SHP77 treated with DMSO at 0.1 percent for 48 hours (cell line): ENCODE measurements at regions not wholly inside any gene's neighbourhood (a gene's known extent, or its start where the extent isn't known, plus 50 kb on each side); places are given as distances from the start of the nearest gene placed in this dataset.
A peak's percentile ranks its signal among the peaks of the same experiment; 100 is the strongest.

Source experiments
- DNase-seq: peaks from one replicate; lab custom pipeline; 2025; lab: John Stamatoyannopoulos, UW

DNA sequence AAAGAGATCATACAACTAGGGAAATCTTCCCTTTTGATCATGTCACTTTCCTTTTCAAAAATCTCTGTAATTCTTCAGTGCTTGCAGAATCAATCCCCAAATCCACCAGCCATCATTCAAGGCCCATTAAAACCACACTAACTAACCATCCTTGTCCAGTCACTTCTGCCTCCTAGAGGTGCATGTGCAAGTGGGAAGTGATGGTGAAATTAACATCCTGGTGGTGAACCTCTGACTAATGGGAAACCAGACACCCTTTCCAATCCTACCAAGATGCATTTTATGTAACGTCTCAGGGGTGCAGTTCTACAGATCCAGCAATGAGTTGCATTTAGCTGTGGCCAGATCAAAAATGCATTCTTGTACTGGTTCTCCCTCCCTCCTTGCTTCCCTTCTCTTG is 341.8 kb downstream of the RAPGEF2 start:
- no peak for DNase-seq

DNA sequence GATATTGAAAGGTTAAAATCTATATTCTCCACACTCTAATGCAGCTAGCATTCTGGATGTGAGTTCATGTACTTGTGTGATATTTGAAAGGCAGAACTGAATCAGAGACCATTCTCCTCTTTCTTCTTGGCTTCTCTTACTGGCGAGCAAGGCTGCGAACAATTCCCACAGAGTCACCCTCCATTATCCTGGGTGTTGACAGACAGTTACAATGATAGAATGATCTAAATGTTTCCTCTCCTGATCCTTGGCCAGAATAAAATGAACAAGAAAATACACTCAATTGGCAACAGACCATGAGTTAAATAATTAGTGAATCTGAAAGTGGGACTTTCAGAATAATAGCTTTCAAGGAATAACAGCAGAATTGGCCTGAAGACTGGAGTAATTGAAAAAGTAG is 342.8 kb downstream of the RAPGEF2 start:
- DNase-seq = no peak

DNA sequence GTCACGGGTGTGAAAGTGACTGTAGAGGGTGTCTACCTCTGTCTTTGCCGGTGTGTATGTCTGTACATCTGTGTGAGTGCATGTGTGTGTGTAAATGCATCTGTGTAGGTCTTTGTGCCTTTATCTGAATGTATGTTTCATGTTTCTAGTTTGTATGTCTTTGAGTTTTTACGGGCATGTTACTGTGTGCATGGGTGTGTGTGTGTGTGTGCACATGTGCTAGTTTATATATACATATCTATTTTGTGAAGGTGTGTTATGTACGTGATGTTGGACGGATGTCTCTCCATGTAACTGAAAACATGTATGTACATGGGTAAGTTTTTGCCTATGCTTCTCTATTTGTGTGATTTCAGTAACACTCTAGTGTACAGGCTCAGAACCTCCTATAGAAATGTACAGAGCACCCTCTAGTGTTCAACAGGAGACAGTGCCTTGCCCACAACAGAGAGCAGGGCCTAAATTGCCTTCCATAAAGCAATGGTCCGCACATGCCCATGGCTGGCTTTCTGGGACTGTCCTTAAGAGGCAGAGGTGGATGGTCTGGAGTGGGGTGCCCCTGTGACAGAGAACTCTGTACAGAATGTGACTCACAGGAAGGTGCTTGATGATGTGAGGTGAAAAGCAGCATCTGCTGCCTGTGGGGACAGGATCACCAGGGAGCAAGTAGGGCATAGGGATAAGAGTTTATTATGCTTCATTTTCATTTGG is 343.5 kb downstream of the RAPGEF2 start:
- DNase-seq = peak; percentile 47

DNA sequence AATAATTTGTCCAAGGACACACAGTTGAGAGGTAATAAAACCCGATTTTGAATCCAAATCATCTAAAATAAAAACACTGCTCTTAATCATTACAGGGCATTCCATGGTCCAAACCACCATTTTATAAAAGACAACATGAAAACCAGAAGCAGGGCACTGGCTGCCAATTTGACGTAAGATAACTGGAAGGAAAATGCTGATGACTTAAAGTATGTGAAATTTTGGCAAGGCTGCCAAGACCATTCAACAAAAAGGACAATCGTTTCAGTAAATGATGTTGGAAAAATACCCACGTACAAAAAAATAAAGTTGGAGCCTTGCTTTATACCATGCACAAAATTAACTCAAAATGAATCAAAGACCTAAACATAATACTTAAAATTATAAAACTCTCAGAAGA is 344.4 kb downstream of the RAPGEF2 start:
- no peak for DNase-seq

DNA sequence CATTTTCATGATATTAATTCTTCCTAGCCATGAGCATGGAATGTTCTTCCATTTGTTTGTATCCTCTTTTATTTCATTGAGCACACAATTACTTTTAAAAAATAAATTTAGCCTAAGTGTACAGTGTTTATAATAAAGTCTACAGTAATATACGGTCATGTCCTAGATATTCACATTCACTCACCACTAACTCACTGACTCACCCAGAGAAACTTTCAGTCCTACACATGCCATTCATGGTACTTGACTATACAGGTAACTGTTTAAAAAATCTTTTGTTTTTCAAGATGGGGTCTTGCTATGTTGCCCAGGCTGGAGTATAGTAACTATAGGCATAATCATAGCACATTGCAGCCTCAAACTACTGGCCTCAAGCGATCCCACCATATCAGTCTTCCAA is 348.1 kb downstream of the RAPGEF2 start:
- DNase-seq = no peak

DNA sequence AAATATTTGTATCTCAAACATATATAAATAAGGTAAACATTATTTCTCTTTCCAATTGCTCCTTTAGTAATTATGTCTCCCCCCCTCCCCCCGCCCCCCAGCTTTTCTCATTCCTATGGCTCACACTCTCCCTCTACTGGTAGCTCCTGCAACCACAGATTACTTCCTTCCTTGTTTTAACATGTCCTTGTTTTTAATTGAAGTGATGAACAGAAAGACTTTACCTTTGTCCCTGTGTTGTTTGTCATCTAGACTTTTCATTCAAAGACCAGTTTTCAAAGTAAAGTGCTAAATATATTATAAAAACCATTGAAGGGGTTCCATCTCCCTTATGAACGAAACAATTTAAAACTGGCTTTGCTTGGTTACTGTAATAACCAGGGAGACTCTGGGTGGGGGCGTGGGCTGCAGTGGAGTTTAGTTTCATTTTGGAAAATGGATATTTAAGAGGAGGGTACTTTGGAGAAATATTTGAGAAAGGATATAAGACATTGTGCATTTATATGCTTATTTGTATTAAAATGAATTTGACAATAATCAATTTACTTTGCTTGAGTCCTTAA is 352.9 kb downstream of the RAPGEF2 start:
- peak; percentile 47 for DNase-seq

DNA sequence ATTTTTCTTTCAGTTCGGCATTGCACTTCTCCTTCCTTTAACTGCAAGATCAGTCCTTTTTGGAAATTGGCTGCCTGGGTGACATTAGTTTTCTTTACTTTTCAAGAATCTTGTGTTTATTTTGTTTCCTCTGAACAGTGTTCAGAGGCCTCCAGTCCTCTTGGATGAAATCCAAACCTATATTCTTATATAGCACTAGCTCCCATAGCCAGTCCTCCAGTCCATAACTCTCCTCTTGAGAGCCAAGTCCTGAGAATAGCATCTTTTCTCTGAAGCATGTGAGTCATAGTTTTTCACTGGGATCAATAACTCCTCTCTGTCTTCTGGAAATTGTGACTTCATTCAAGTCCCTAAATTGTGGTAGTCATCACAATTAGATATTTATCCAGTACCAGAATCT is 357.5 kb downstream of the RAPGEF2 start:
- no peak for DNase-seq

DNA sequence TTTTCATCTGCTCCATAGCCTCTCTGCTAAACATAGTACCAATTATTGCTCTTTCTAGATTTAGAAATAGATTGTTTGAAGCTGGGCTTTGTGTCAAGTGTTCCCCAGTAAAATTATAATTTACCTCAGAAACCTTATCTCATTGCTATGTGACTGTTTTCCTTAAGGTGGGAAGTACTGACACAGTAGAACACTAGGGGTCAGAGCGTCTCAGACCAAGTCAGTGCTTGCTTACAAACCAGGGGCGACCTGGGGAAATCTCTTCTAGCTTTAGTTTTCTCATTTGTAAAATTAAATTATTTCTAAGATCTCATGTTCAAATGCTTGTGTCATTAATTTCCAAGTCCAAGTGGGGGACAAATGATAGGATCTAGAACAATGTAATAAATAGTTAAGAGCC is 360.4 kb downstream of the RAPGEF2 start:
- no peak for DNase-seq

DNA sequence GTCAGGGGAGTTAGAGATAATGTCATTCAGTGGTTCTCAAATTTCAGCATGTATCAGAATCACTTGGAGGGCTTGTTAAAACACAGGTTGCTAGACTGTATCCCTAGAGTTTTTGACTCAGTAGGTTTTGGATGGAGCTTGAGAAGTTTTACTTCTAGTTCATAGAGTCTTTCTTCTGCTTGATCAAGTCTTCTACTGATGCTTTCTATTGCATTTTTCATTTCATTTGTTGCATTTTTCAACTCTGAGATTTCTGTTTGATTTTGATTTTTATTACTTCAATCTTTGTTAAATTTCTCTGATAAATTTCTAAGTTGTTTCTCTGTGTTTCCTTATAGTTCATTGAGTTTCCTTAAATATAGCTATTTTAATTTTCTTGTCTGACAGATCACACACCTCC is 361.4 kb downstream of the RAPGEF2 start:
- no peak for DNase-seq

DNA sequence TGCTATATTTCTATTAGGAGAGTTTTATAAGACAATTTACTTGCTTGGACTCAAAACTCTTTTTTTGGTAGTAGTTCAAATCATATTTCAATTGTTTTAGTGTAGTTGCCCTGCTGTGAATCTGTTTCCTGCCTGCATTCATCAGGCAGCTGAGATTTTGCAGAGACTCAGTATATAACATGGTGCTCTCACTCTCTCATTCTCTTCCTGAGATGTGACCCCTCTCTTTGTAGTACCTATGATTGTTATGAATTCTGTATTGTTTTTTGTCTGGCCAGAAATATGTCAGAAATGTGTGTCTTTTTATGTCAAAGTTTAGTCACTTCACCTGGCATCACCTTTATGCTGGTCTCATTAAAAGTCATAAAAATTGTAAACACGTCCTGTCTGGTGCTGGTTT is 374.0 kb downstream of the RAPGEF2 start:
- DNase-seq = no peak

DNA sequence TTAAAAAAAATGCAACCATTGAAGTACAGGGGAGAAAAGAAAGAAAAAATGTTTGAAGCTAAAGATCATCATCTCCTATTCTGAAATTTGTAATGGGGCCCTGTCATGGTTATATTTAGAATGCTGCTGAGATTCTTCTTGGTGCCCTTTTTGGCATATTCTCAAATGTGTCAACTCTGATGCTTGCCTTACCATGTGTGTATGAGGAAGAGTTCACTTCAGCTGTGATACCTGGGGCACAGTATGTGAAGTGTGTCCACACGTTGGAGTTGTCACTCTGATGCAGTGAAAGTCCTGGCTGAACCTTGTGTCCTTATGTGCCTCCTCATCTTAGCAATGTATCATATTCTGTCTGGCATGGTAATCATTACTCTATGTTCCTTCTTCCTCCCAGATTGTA is 377.9 kb downstream of the RAPGEF2 start:
- DNase-seq = no peak

DNA sequence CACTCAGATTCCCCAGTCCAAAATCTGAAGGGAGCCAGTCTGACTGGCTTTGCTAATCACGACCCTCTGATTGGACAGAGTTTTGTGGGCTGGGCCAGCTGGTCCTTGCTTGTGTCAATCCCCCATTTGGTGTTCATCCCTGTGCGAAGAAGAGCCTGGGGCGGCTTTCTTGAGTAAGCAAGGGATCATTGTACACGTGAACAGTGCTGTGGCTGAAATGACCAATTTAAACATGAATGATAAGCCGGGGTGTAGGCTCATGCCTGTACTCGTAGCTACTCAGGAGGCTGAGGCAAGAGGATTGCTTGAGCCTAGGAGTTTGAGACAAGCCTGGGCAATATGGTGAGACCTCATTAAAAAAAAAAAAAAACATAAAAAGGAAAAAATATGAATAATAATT is 379.1 kb downstream of the RAPGEF2 start:
- DNase-seq = no peak

DNA sequence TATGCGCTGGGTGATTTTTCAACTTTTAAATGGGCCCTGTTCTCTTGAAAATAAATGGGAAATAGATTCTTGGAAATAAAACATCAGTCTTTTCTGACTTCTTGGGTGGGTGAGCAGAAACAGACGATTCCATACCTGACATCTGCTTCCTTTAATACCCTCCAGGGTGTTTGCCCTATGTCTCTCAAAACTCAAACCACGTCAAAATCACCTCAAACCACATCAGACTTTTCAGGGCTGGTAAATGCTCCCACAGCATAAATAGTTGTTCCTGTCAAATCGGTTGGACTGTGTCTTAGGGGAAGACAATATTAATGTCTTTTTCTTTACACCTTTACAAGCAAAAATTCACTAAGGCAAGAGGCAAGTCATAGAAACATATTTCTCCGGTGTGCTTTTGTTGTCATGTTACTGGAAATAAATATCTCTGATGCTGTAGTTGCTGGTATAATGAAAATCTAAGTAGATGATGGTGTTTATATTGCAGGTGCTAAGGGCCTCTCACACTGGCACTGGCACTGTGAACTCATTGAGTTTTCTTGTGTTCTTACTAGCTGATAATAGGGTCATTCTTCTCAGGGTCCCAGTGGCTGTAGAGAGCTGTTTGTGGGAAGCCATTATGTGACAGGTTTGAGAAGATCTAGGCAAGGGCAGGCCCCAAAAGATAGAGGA is 380.4 kb downstream of the RAPGEF2 start:
- DNase-seq = no peak

DNA sequence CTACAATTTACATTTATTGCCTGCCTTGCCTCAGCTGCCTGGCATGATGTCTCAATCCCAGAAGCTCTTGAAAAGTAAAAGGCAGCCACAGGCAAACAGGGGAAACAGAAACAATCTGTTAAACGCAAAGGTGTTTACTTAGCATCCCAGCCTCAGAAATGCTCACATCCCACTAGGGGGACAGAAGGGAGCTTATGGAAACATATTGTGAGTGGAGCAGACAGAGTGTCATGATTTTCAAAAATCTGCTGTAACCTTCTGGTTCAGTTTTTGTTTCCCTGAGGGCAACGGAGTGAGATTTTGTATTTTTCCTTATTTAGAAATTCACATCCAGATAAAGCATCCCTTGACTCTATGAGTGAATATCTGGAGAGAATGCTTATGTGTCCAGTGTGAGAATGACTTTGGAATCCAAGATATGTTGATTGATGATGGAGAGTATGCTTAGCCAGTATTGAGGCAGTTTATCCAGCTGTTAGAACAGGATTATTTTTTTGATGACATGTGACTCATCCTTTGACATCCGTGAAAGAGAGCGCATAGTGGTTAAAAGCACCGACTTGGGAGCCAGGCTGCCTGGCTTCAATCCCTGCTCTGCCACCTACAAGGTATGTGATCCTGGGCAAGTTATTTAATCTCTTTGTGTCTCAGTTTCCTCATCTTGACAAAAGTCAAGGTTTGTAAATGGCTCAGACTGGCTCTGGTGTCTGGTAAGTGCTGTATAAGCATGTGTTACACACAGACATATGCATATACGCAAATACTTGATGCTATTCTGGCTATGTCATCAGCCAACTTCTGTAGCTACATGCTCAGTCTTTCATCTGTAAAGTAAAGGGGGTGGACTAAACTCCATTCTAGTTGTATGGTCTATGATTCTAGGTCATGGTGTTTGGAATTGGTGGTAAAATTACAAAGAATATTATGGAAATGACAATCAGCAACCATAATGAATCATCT is 381.2 kb downstream of the RAPGEF2 start:
- DNase-seq = no peak

DNA sequence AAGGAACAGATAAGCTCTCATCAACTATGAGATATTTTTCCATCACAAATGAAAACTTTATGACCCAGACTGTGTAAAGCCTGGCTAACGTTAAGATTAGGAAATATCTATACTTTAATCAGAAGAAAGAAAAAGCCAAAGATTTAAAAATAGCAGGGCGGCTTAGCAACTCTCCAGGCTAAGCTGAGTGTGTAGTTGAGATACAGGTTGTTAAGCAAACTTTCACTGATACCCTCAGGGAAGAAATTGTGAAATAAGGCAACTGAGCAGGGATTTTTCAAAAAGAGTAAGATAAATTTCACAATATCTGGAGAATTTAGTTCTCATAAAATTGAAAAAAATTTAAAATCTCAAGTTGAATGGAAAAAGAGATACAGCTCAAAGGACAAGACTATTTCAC is 382.0 kb downstream of the RAPGEF2 start:
- DNase-seq = no peak

DNA sequence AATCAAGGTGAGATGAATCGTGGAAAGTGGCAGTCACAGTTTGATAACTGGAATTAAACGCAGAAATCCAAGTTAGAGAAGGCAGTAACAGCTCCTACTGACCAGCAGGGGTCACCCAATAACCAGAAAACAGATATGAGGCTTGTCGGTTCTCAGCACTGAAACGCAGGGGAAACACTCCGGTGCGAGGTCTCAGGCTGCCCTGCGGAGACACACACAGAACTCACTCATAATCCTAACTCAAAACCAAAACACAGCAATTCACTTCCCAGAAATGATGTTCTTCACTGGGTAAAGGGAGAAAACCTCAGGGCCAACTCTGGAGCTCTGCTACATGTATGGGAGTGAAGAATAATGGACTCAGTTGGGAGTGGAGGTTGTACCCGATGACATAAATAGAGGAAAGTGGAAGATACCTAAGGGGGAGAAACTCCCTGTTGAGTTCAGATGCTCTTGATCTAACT is 384.4 kb downstream of the RAPGEF2 start:
- DNase-seq = peak; percentile 58

DNA sequence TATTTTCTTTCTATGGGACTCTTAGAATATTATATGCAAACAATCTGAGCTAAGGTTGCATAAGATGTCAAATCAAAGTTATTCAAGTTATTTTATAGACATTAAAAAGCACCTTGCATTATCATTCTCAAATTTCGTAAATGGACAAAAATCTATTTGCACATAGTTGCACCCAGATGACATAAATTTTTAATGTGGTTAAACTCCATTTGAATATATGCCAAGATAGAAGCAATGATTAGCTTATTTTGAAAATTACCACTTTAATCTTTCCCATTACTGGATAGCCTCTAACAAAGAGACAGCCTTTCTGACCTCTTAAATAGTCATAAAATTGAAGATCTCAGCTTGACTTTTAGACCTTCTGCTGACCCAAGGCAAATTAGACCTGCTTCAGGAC is 386.8 kb downstream of the RAPGEF2 start:
- no peak for DNase-seq

DNA sequence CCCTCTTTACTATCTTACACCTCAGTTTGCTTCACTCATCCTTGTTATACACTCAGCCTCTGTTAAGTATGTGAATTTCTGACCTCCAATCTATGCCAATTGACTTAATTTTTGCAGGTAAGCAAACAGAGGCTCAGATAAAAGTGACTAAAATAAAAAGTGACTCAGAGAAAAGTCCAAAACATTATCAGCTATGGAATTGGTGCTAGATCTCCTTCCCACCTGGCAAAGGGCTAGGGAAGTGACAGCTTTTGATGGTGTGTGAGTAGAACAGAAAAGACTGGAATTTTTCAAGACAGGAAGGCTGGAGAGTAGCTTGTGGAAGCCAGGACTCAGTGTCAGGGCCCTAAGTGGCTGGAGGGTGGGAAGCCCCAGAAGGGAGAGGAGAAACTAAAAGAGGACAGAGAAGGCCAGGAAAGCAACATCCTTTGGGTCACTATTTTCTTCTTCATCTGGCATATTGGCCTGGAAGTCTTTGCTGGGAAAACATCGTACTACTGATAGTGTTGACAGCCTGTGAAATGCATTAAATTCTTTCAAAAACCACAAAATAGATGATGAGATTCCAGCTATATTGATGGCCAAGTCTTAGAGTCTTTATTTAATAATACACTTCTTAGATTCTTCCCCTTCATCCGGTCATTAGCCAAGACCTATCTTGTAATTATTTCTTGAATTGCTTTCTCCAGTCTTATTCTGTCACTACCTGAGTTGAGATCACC is 392.8 kb downstream of the RAPGEF2 start:
- DNase-seq = no peak

DNA sequence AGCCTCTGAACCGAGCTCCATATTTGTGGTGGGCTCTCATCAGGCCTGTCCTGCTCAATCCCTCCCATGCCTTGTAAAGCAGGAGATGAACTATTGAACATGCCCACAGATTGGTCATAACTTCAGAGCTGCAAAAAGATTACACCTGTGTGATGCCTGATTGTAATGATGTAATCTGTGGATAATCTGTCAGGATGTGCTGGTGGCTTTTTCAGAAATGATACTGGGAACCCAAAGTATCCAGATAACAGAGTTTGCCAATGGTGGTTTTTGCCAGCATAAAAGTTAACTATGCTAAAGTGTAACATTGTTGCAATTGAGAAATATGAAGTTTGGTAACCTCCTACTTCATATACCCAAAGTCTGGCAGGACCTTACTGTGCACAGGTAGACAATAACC is 393.4 kb downstream of the RAPGEF2 start:
- no peak for DNase-seq

DNA sequence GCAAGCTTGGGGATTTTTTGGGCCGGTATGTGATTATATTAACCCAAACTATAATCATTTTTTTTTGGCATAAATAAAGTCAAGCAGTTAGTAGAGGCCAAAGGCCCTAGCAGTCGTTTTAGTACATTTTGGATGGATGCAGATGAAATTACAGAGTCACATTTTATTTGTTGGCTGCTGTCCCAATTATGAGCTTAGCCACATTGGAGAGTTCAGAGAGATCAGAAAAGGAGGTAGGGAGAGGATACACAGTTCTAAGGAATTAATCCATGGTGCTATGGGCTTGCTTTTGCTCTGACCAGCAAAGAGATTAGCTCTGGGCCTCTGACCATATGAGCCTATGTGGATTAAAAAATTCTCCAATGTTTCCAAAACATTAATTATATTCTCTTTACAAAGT is 395.1 kb downstream of the RAPGEF2 start:
- DNase-seq = no peak

DNA sequence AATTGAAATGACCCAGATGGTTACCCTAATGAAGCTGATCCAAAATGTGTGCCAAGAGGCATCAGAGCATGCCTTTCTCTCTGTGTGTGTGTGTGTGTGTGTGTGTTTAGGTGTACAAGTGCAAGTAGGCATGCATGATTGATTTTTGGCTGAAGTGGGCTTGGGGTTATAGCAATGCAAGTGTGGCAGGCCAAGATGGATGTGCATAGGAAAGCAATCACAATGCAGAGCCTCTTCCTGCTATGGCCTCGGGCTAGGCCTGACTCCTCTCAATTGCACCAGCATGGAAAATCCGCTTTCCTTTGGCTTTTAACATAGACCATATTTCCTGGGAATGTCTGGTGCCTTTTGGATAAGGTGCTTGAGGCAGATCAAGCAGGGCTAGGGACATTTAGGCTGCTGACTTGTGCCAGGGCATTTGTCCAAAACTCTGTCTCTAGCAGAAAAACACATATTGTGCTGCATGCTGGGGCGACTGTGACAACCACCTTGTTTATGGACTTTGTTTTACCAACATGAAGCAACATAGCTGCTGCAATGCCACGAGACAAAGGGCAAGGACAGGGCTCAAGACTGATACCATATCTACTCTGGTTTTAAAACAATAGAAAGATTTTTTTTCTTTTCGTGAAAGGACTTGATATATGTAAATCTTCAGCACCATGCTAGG is 395.7 kb downstream of the RAPGEF2 start:
- DNase-seq = no peak
